Spinal cord (tissue), 9 donors: ENCODE measurements at regions not wholly inside any gene's neighbourhood (a gene's known extent, or its start where the extent isn't known, plus 50 kb on each side); places are given as distances from the start of the nearest gene placed in this dataset.
"Not testable (repeated sequence)": the region's sequence is repeated elsewhere in the genome, so short reads cannot be mapped to it uniquely, and the experiment has no call there.

Experiments
- DNase-seq, 6 donors: peaks; one replicate each; pipeline versions ENCODE4 v3.0.0 to v3.0.0-alpha.2; 2013 to 2015; ENCODE audit warnings: low spot score in 6 of 6, low read depth in 4 of 6
- H3K27ac ChIP-seq: one replicate; pipeline ENCODE4 v1.5.1; 2013; ENCODE audit warnings: low read depth, low read length, control low read depth
- H3K27me3 ChIP-seq: one replicate; pipeline ENCODE4 v1.6.1; 2013; ENCODE audit warnings: low read length; ENCODE audit not compliant: control insufficient read depth, insufficient read depth
- H3K36me3 ChIP-seq: one replicate; pipeline ENCODE4 v1.6.1; 2013; ENCODE audit warnings: low read length; ENCODE audit not compliant: control insufficient read depth, insufficient read depth
- H3K4me1 ChIP-seq: one replicate; pipeline ENCODE4 v1.6.1; 2013; ENCODE audit warnings: low read length; ENCODE audit not compliant: control insufficient read depth, insufficient read depth
- H3K4me3 ChIP-seq: one replicate; pipeline ENCODE4 v1.5.1; 2013; ENCODE audit warnings: low read depth, low read length, control low read depth
- H3K9me3 ChIP-seq: one replicate; pipeline ENCODE4 v1.6.1; 2013; ENCODE audit warnings: low read length; ENCODE audit not compliant: control insufficient read depth, insufficient read depth
- WGBS: methylation state at CpG from one replicate; pipeline ENCODE4 v1.1.5; 2013; ENCODE audit warnings: missing lambda C conversion rate; ENCODE audit not compliant: insufficient coverage; 5-methylcytosine and 5-hydroxymethylcytosine counted together
- donor health status: healthy.

- Histone ChIP-seq H3K27ac (no peak overlapping the region), H3K27me3 (no peaks in the 10 kb centered on the region), H3K4me1 (no peaks in the 10 kb centered on the region), H3K4me3 (no peak overlapping the region), H3K36me3 (no peaks in the 10 kb centered on the region), H3K9me3 (no peaks in the 10 kb centered on the region)
- DNase-seq = no peak
- WGBS = 71% methylated on average over 1 of the region's 3 CpGs
Observed at GRCh38 chr7:34227525-34227924, 322.2 kb downstream of the BMPER start.

- H3K27me3 ChIP-seq, DNase-seq, H3K9me3 ChIP-seq, H3K4me1 ChIP-seq, H3K4me3 ChIP-seq, H3K27ac ChIP-seq, H3K36me3 ChIP-seq: not testable (repeated sequence)
- 88% methylated on average over 2 of the region's 5 CpGs for WGBS
Observed at GRCh38 chr7:34235101-34235500, 329.8 kb downstream of the BMPER start.

- Histone ChIP-seq H3K27me3 (no peaks in the 10 kb centered on the region), H3K9me3 (no peaks in the 10 kb centered on the region), H3K4me3 (no peak overlapping the region), H3K36me3 (no peaks in the 10 kb centered on the region), H3K4me1 (no peaks in the 10 kb centered on the region), H3K27ac (no peak overlapping the region)
- 100% methylated on average over 2 of the region's 2 CpGs for WGBS
- no peak for DNase-seq
Observed at GRCh38 chr7:34236057-34236456, 330.7 kb downstream of the BMPER start.

GRCh38 chr7:34236839-34237492 is 331.6 kb downstream of the BMPER start:
- DNase-seq = no peak
- Histone ChIP-seq H3K36me3 (no peaks in the 10 kb centered on the region), H3K4me1 (no peaks in the 10 kb centered on the region), H3K4me3 (no peak overlapping the region), H3K27ac (no peak overlapping the region), H3K27me3 (no peaks in the 10 kb centered on the region), H3K9me3 (no peaks in the 10 kb centered on the region)
- 63% methylated on average over 2 of the region's 2 CpGs for WGBS

- no peaks in the 10 kb centered on the region for H3K27me3 ChIP-seq
- no peaks in the 10 kb centered on the region for H3K36me3 ChIP-seq
- H3K4me3 ChIP-seq = no peak overlapping the region
- no peak for DNase-seq
- no peaks in the 10 kb centered on the region for H3K9me3 ChIP-seq
- H3K4me1 ChIP-seq = no peaks in the 10 kb centered on the region
- H3K27ac ChIP-seq = no peak overlapping the region
- WGBS = no CpG with 5 or more reads among the region's 1 CpG
Observed at GRCh38 chr7:34237493-34237849, 332.1 kb downstream of the BMPER start.

- DNase-seq = no peak
- Histone ChIP-seq H3K27ac (no peak overlapping the region), H3K9me3 (no peaks in the 10 kb centered on the region), H3K4me3 (no peak overlapping the region), H3K36me3 (no peaks in the 10 kb centered on the region), H3K27me3 (no peaks in the 10 kb centered on the region), H3K4me1 (no peaks in the 10 kb centered on the region)
- 67% methylated on average over 1 of the region's 4 CpGs for WGBS
Observed at GRCh38 chr7:34240417-34240816, 335.1 kb downstream of the BMPER start.

- no peaks in the 10 kb centered on the region for H3K4me1 ChIP-seq
- no peaks in the 10 kb centered on the region for H3K9me3 ChIP-seq
- no CpG with 5 or more reads among the region's 1 CpG for WGBS
- H3K4me3 ChIP-seq = no peak overlapping the region
- no peaks in the 10 kb centered on the region for H3K36me3 ChIP-seq
- DNase-seq = no peak
- H3K27ac ChIP-seq = no peak overlapping the region
- H3K27me3 ChIP-seq = no peaks in the 10 kb centered on the region
Observed at GRCh38 chr7:34242391-34242790, 337.1 kb downstream of the BMPER start.

GRCh38 chr7:34245246-34245645 is 339.9 kb downstream of the BMPER start:
- Histone ChIP-seq H3K36me3 (no peaks in the 10 kb centered on the region), H3K27ac (no peak overlapping the region), H3K27me3 (no peaks in the 10 kb centered on the region), H3K4me1 (no peaks in the 10 kb centered on the region), H3K9me3 (no peaks in the 10 kb centered on the region), H3K4me3 (no peak overlapping the region)
- WGBS = 100% methylated on average over 1 of the region's 4 CpGs
- no peak for DNase-seq

GRCh38 chr7:34247468-34247867 is 342.1 kb downstream of the BMPER start:
- H3K36me3 ChIP-seq = no peaks in the 10 kb centered on the region
- WGBS = no CpG with 5 or more reads among the region's 1 CpG

GRCh38 chr7:34249192-34249591 is 343.9 kb downstream of the BMPER start:
- no peaks in the 10 kb centered on the region for H3K36me3 ChIP-seq
- no peak for DNase-seq

More at GRCh38 chr7:34247468-34247867, 342.1 kb downstream of the BMPER start:
- H3K4me3 ChIP-seq = no peak overlapping the region
- DNase-seq = no peak
- no peaks in the 10 kb centered on the region for H3K9me3 ChIP-seq
- H3K27ac ChIP-seq = no peak overlapping the region
- no peaks in the 10 kb centered on the region for H3K27me3 ChIP-seq
- no peaks in the 10 kb centered on the region for H3K4me1 ChIP-seq

More at GRCh38 chr7:34249192-34249591, 343.9 kb downstream of the BMPER start:
- Histone ChIP-seq H3K9me3 (no peaks in the 10 kb centered on the region), H3K4me3 (no peak overlapping the region), H3K4me1 (no peaks in the 10 kb centered on the region), H3K27ac (no peak overlapping the region), H3K27me3 (no peaks in the 10 kb centered on the region)
- 64% methylated on average over 1 of the region's 2 CpGs for WGBS
